ENCODE measurements at regions not wholly inside any gene's neighbourhood (a gene's known extent, or its start where the extent isn't known, plus 50 kb on each side); places are given as distances from the start of the nearest gene placed in this dataset.

GRCh38 chr7:155194382-155195140 lies 103.1 kb upstream of the INSIG1 start:
- H3K36me3 ChIP-seq (ENCODE audit: control insufficient read depth in 2 of 2, extremely low read depth in 1 of 2, insufficient read depth in 2 of 2, low read length in 2 of 2): no peaks in the 10 kb centered on the region
- peaks cover 4% of the 10 kb centered on the region for H3K27me3 ChIP-seq (ENCODE audit: control insufficient read depth, extremely low read depth, insufficient read depth, low read length)
- no peaks in the 10 kb centered on the region for H4K20me1 ChIP-seq (ENCODE audit: control insufficient read depth, extremely low read depth, insufficient read depth, low read length)
- no peak for FAIRE-seq
- no peaks in the 10 kb centered on the region for H3K4me1 ChIP-seq (ENCODE audit: control insufficient read depth, extremely low read depth, insufficient read depth, low read length)
- no peaks in the 10 kb centered on the region for H3K9me1 ChIP-seq (ENCODE audit: control insufficient read depth, extremely low read depth, insufficient read depth, low read length)
- H3K4me2 ChIP-seq (ENCODE audit: control insufficient read depth, extremely low read depth, insufficient read depth, low read depth, low read length): no peak overlapping the region
- DNase-seq (ENCODE audit: low read depth, low spot score): no peak
- H3K27ac ChIP-seq (ENCODE audit: control insufficient read depth, insufficient read depth, low read length): no peak overlapping the region
- TF ChIP-seq CTCF (optimal IDR thresholded peaks at IDR 0.05 in 1 of 3, IDR thresholded peaks at IDR 0.05 in 1 of 3, conservative IDR thresholded peaks at IDR 0.05 in 1 of 3; ENCODE audit: extremely low read depth in 1 of 3, insufficient read depth in 2 of 3, low read length in 3 of 3) (no peak), EZH2 (IDR thresholded peaks at IDR 0.05; ENCODE audit: low read length) (no peak)
- no peak overlapping the region for H3K9ac ChIP-seq (ENCODE audit: control insufficient read depth, extremely low read depth, insufficient read depth, low read length)
- no peak overlapping the region for H2AFZ ChIP-seq (ENCODE audit: control insufficient read depth, low read length)
- H3K79me2 ChIP-seq (ENCODE audit: control insufficient read depth, insufficient read depth, low read length): no peaks in the 10 kb centered on the region
- H3K4me3 ChIP-seq (ENCODE audit: control insufficient read depth in 2 of 3, extremely low read depth in 1 of 3, insufficient read depth in 2 of 3, low read depth in 1 of 3, low read length in 3 of 3): no peak overlapping the region
- H3K9me3 ChIP-seq (ENCODE audit: control insufficient read depth, low read depth, low read length): no peaks in the 10 kb centered on the region
- dilution Hi-C loops (cut with MboI; ENCODE audit: extremely low pct_ligation_motif_present, low sequenced_read_pairs): no loop called here

GRCh38 chr7:155195939-155196523 lies 101.6 kb upstream of the INSIG1 start:
- H4K20me1 ChIP-seq (ENCODE audit: control insufficient read depth, extremely low read depth, insufficient read depth, low read length): no peaks in the 10 kb centered on the region
- no peak overlapping the region for H2AFZ ChIP-seq (ENCODE audit: control insufficient read depth, low read length)
- dilution Hi-C loops (cut with MboI; ENCODE audit: extremely low pct_ligation_motif_present, low sequenced_read_pairs): no loop called here
- H3K27me3 ChIP-seq (ENCODE audit: control insufficient read depth, extremely low read depth, insufficient read depth, low read length): peaks cover 3% of the 10 kb centered on the region
- no peak for TF ChIP-seq EZH2 (IDR thresholded peaks at IDR 0.05; ENCODE audit: low read length)
- TF ChIP-seq CTCF (optimal IDR thresholded peaks at IDR 0.05 in 1 of 3, IDR thresholded peaks at IDR 0.05 in 1 of 3, conservative IDR thresholded peaks at IDR 0.05 in 1 of 3; ENCODE audit: extremely low read depth in 1 of 3, insufficient read depth in 2 of 3, low read length in 3 of 3): no peak
- no peak overlapping the region for H3K4me2 ChIP-seq (ENCODE audit: control insufficient read depth, extremely low read depth, insufficient read depth, low read depth, low read length)
- no peak overlapping the region for H3K9ac ChIP-seq (ENCODE audit: control insufficient read depth, extremely low read depth, insufficient read depth, low read length)
- H3K4me3 ChIP-seq (ENCODE audit: control insufficient read depth in 2 of 3, extremely low read depth in 1 of 3, insufficient read depth in 2 of 3, low read depth in 1 of 3, low read length in 3 of 3): no peak overlapping the region
- H3K4me1 ChIP-seq (ENCODE audit: control insufficient read depth, extremely low read depth, insufficient read depth, low read length): no peaks in the 10 kb centered on the region
- no peaks in the 10 kb centered on the region for H3K9me3 ChIP-seq (ENCODE audit: control insufficient read depth, low read depth, low read length)
- DNase-seq (ENCODE audit: low read depth, low spot score) (no peak), FAIRE-seq (no peak)
- no peaks in the 10 kb centered on the region for H3K9me1 ChIP-seq (ENCODE audit: control insufficient read depth, extremely low read depth, insufficient read depth, low read length)
- H3K36me3 ChIP-seq (ENCODE audit: control insufficient read depth in 2 of 2, extremely low read depth in 1 of 2, insufficient read depth in 2 of 2, low read length in 2 of 2): no peaks in the 10 kb centered on the region
- no peaks in the 10 kb centered on the region for H3K79me2 ChIP-seq (ENCODE audit: control insufficient read depth, insufficient read depth, low read length)
- H3K27ac ChIP-seq (ENCODE audit: control insufficient read depth, insufficient read depth, low read length): no peak overlapping the region

All from keratinocyte (primary cell).